Activated naive CD4-positive, alpha-beta T cell treated with anti-CD3 and anti-CD28 coated beads, Interleukin-2, amount 50 U/mL, for 16 hours (primary cell): ENCODE measurements at regions not wholly inside any gene's neighbourhood (a gene's known extent, or its start where the extent isn't known, plus 50 kb on each side); places are given as distances from the start of the nearest gene placed in this dataset.

Source experiments
- DNase-seq: peaks from one replicate; pipeline ENCODE4 v3.0.0-alpha.2; 2020

- DNase-seq = no peak
Observed at GRCh38 chr15:46450112-46450809, 815.4 kb downstream of the SQOR start.

GRCh38 chr15:46450810-46451182, 816.0 kb downstream of the SQOR start:
- DNase-seq = no peak

GRCh38 chr15:46452297-46452820, 817.5 kb downstream of the SQOR start:
- DNase-seq = no peak

- no peak for DNase-seq
Observed at GRCh38 chr15:46456456-46456855, 821.6 kb downstream of the SQOR start.

- DNase-seq = no peak
Observed at GRCh38 chr15:46460431-46461094, 825.7 kb downstream of the SQOR start.

- DNase-seq = no peak
Observed at GRCh38 chr15:46461416-46461815, 826.6 kb downstream of the SQOR start.

- DNase-seq = no peak
Observed at GRCh38 chr15:46467041-46467440, 832.2 kb downstream of the SQOR start.

GRCh38 chr15:46471096-46471495, 836.3 kb downstream of the SQOR start:
- no peak for DNase-seq

- no peak for DNase-seq
Observed at GRCh38 chr15:46489276-46489675, 854.4 kb downstream of the SQOR start.

GRCh38 chr15:46496491-46497115, 861.8 kb downstream of the SQOR start:
- DNase-seq = no peak

GRCh38 chr15:46502667-46503066, 867.8 kb downstream of the SQOR start:
- DNase-seq = no peak

- no peak for DNase-seq
Observed at GRCh38 chr15:46518381-46518780, 883.6 kb downstream of the SQOR start.

GRCh38 chr15:46523701-46524100, 888.9 kb downstream of the SQOR start:
- DNase-seq = no peak

- no peak for DNase-seq
Observed at GRCh38 chr15:46525984-46526725, 891.3 kb downstream of the SQOR start.

GRCh38 chr15:46526726-46527110, 891.9 kb downstream of the SQOR start:
- no peak for DNase-seq

- DNase-seq = no peak
Observed at GRCh38 chr15:46543626-46544025, 908.8 kb downstream of the SQOR start.

GRCh38 chr15:46548989-46549388, 914.2 kb downstream of the SQOR start:
- DNase-seq = no peak

- DNase-seq = no peak
Observed at GRCh38 chr15:46552316-46552715, 917.5 kb downstream of the SQOR start.

- no peak for DNase-seq
Observed at GRCh38 chr15:46555547-46555946, 920.7 kb downstream of the SQOR start.

- DNase-seq = no peak
Observed at GRCh38 chr15:46556010-46556409, 921.2 kb downstream of the SQOR start.

GRCh38 chr15:46556559-46557379, 921.9 kb downstream of the SQOR start:
- no peak for DNase-seq

GRCh38 chr15:46567968-46568367, 933.1 kb downstream of the SQOR start:
- DNase-seq = no peak
